Left cardiac atrium (tissue), 4 donors: ENCODE measurements at regions not wholly inside any gene's neighbourhood (a gene's known extent, or its start where the extent isn't known, plus 50 kb on each side); places are given as distances from the start of the nearest gene placed in this dataset.
"Not testable (repeated sequence)": the region's sequence is repeated elsewhere in the genome, so short reads cannot be mapped to it uniquely, and the experiment has no call there.

Experiments used
- ATAC-seq, 2 donors: fragments of 200-7000 bp; cut with Tn5 transposase; one replicate each; pipeline ENCODE4 v1.9.1; 2020; ENCODE audit warnings: mild to moderate bottlenecking in 2 of 2, moderate library complexity in 2 of 2
- DNase-seq: peaks from one replicate; pipeline ENCODE4 v3.0.0-alpha.2; 2020
- intact Hi-C, 2 donors: fragments of 100-400 bp; cut with DNase I; formaldehyde crosslinking; loops; one replicate each; pipeline versions ENCODE4 v1.14.1 to v1.15.1; 2022 to 2023
- donor health status: DM: no; HTN: yes; CAD: no.
- donor health status: DM: no; HTN: yes; CAD: no; lungs with severe emphysema.
- donor health status: DM: yes; HTN: yes; CAD: no.
- donor health status: Dilated cardiomyopathy.

- no peak for ATAC-seq
- intact Hi-C loops: no loop called here
- no peak for DNase-seq
Observed at GRCh38 chr2:194721227-194721626, 935.8 kb upstream of the SLC39A10 start.

DNA sequence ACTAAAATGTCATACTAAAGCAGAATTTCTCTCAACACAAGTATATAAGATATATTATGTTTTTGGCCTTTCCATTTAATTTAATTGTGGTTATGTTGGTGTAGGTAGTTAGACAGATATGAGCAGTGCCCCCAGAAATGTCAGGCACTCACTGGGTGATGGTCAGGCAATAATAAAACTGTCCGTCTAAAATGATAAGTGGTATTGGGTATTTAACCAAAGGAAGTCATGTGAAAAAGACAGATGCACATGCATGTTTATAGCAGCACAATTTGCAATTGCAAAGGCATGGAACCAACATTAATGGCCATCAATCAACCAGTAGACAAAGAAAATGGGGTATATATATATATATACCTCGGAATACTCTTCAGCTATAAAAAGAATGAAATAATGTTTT is 936.6 kb upstream of the SLC39A10 start:
- DNase-seq (no peak), ATAC-seq (no peak)
- intact Hi-C loops: no loop called here

DNA sequence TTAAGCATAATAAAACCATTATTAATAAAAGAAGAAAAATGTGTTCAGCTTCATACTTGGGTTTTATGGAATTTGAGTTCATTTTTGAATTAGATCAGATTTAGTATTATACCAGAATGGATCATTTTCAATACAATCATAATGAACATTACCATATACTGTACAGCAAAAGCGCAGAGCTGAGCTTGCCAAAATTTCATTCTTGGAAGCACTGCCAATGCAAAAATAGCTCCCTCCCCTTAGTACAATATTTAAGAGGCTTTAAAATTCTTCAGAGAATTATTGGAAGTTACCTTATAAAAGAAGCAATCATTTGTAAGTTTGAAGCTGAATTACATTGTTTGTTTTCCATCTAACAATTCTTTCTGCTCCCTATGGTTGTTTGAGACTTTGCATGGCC is 938.1 kb upstream of the SLC39A10 start:
- intact Hi-C loops: no loop called here
- DNase-seq: no peak

DNA sequence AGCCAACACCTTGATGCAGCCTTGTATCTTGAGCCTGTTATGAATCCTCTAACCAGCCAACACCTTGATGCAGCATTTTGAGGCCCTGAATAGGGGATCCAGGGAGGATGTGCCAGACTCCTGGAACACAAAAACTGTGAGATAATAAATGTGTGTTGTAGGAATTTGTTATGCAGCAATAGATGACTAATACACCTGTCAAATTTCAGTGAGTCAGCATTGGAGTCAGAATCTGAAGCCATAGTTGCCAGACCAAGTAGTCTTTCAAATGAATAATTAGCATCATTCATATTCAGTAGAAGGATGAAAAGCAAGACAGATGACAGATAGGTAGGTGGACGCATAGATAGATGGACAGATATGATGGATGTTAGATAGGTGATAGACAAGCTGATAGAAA is 942.5 kb upstream of the SLC39A10 start:
- intact Hi-C loops: no loop called here
- ATAC-seq: no peak
- DNase-seq: no peak

More for the DNA sequence above, 938.1 kb upstream of the SLC39A10 start:
- no peak for ATAC-seq

- no peak for DNase-seq
Observed at GRCh38 chr2:194709840-194710239, 947.2 kb upstream of the SLC39A10 start.

DNA sequence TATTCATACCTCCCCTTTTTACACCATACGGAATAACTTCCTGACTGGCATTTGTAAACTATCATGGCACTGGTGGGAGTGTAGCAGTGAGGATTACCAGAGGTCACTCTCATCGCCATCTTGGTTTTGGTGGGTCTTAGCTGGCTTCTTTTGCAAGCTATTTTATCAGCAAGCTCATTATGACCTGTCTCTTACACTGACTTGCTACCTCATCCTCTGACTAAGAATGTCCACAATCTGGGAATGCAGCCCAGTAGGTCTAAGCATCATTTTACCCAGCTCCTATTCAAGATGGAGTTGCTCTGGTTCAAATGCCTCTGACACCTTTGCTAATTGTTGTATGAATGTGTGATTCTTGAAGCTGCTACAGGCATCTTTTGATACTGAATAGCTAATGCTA is 950.8 kb upstream of the SLC39A10 start:
- ATAC-seq: no peak
- intact Hi-C loops: no loop called here

More at GRCh38 chr2:194709840-194710239, 947.2 kb upstream of the SLC39A10 start:
- intact Hi-C loops: no loop called here
- no peak for ATAC-seq

DNA sequence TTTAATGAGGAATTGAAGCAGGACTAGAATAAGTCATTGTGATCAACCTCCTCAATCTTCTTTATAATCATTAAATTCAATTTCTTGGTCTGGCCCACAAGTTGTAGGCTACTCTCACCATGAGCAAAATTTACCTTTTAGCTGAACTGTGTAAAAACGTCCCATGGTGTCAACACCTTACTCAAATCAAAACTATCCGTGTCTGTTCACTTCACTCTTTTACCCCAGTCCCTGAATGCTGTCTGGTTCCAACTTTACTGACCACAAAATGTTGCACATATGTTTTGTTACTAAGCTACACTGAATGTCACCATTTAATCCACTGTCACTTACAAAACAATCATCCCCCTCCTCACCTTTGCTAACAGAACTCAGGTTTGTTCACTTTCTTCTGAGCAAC is 951.6 kb upstream of the SLC39A10 start:
- no peak for ATAC-seq
- intact Hi-C loops: no loop called here

More for the DNA sequence above, 950.8 kb upstream of the SLC39A10 start:
- DNase-seq: no peak

DNA sequence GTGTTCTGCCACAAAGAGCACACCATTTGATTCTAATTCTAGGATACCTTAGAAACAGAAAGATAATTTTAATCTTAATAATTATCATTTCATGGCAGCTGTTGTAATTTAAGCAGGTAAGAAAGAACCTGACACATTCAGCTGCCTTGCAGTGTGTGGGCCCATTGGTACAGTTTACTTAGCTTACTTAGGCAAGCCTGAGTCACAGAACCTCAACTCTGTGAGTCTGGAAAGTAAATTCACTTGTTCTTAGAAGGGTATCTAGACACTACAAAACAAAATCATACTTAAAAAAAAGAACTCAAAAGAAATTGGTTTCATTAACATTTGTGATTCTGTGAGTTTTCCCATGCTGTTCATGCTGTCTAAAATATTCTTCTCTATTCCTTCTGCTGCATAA is 956.3 kb upstream of the SLC39A10 start:
- DNase-seq (no peak), ATAC-seq (no peak)
- intact Hi-C loops: no loop called here

More for the DNA sequence above, 951.6 kb upstream of the SLC39A10 start:
- no peak for DNase-seq

DNA sequence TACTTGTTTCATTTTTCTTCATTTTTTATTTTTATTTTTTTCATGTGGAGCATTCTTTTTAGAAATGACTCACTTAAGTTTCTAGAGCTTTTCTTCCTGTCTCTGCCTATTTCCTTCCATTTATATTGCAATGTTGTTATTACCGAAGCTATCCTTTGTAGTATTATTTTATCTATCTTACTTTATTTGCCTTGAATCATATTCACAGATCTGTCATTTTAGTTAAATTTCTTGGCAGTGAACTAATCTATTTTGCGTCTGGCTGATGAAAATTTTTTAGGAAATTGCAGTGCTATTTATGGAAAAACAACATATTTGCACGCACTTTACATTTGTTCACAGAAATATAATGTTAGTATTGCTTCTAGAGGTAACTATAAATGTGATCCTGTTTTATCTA is 956.9 kb upstream of the SLC39A10 start:
- intact Hi-C loops: no loop called here
- DNase-seq: no peak
- ATAC-seq: no peak

DNA sequence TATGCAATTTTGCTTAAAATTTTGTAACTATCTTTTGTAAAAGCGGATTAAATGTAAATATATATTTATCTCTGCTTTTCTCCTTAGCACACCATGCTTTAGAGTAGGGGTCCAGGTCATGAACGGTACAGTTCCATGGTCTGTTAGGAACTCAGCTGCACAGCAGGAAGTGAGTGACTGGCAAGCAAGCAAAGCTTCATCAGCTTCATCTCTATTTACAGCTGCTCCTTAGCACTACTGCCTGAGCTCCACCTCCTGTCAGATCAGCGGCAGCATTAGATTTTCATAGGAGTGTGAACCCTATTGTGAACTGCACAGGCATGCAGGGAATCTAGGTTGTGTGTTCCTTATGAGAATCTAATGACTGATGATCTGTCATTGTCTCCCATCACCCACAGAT is 959.0 kb upstream of the SLC39A10 start:
- no peak for DNase-seq
- intact Hi-C loops: no loop called here

DNA sequence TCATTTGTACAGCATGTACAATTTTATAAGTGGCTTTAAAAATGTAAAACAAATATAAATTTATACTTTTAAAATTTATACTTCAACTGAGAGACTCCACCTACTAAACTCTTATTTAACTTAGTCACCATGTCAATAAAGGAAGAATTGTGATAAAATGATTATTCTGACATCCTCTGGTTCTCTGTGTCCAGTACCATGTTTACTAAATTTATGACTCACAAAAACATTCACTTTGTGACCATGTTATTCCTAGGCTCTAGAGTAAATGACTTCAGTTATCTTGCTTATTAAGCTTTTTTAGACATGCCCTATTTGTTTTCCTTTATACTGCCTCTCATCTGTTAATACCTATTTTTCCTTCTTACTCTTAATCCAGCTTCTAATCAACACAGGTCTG is 959.6 kb upstream of the SLC39A10 start:
- DNase-seq (no peak), ATAC-seq (no peak)
- intact Hi-C loops: no loop called here

More for the DNA sequence above, 959.0 kb upstream of the SLC39A10 start:
- ATAC-seq: no peak

GRCh38 chr2:194696690-194697089 is 960.3 kb upstream of the SLC39A10 start:
- DNase-seq (no peak), ATAC-seq (no peak)
- intact Hi-C loops: no loop called here

- intact Hi-C loops: no loop called here
- ATAC-seq: no peak
- DNase-seq: no peak
Observed at GRCh38 chr2:194686569-194686968, 970.5 kb upstream of the SLC39A10 start.

DNA sequence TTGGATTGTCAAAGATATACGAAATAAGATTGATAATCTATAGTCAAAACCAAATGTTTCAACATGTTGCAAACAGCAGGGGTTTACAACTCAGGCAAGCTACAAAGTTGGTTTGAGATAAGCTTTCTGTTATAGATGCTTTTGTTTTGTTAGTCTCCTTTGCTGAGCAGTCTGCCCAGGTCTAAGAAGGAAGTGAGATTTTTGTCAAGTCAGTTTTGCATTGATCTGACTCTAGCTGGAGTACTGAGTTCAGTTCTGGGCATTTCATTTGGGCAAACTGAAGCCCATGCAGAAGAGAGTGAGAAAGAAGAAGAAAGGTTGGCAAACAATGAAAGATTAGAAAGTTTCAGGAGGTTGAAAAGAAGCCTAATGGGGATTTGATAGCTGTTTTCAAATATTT is 983.0 kb upstream of the SLC39A10 start:
- ATAC-seq: no peak
- intact Hi-C loops: no loop called here
- no peak for DNase-seq

DNA sequence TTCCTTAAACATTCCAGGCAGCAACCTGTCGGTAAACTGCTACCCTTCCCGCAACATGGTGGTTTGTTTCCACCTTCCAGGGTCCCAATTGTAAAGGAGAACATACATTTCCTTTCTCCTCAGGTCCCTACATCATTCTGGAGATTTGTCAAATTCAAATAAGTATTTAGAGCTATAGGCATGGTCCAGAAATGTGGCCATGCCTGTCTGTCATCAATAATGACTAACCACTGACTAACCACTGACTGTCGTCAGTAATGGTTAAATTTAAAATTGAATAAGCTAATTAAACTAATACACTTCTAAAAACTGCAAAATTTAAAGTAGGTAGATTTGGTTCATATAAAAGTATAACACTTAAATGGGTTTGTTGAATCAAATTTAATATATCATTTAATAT is 984.0 kb upstream of the SLC39A10 start:
- intact Hi-C loops: no loop called here
- ATAC-seq (no peak), DNase-seq (no peak)

DNA sequence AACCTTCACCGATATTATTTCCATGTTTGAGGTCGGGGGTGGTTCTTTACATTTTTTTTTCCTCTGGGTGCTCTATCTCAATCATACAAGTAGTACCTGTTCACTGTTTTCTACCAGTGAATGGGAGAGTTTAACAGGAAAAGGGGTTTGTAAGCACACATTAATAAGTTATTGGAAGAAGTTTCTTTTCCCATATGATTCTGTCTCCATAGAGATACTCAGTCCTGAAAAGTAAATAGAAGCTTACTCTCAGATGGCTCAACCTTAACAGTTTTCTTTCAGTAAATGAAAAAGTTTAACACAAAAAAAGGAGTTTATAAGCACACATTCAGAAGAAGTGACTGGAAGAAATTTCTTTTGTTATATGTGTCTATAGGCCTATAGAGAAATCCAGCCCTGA is 995.6 kb upstream of the SLC39A10 start:
- no peak for DNase-seq
- intact Hi-C loops: no loop called here
- ATAC-seq: no peak

DNA sequence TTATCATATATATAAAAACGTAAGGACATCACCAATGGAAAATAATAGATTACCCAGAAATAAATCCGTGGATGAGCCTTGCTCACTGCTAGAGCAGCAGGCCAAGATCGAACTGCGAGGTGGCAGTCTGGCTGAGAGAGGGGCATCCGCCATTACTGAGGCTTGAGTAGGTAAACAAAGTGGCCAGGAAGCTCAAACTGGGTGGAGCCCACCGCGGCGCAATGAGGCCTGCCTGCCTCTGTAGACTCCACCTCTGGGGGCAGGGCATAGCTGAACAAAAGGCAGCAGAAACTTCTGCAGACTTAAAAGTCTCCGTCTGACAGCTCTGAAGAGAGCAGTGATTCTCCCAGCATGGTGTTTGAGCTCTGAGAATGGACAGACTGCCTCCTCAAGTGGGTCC is 1018.0 kb upstream of the SLC39A10 start:
- ATAC-seq, intact Hi-C loops, DNase-seq: not testable (repeated sequence)

GRCh38 chr2:194621945-194622344 is 1035.1 kb upstream of the SLC39A10 start:
- ATAC-seq (no peak), DNase-seq (no peak)
- intact Hi-C loops: no loop called here

DNA sequence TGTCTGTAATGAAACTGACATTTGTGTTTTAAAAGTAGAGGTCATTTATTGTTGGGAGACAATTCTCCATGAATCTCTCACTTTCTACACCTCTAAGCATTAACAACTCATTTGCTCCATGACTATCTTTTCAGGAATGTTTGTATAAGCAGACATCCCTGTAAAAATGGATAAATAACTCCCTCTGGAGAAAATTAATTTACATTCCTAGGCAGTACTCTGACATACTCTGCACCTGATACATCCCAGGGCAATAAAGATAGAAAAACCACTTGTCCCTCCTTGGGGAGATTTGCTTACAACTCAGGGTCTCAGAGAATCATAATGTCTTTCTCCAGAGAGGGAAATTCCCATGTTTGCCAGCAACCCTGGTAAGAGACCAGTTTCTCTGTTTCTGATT is 1037.7 kb upstream of the SLC39A10 start:
- DNase-seq: no peak
- ATAC-seq: no peak
- intact Hi-C loops: no loop called here

DNA sequence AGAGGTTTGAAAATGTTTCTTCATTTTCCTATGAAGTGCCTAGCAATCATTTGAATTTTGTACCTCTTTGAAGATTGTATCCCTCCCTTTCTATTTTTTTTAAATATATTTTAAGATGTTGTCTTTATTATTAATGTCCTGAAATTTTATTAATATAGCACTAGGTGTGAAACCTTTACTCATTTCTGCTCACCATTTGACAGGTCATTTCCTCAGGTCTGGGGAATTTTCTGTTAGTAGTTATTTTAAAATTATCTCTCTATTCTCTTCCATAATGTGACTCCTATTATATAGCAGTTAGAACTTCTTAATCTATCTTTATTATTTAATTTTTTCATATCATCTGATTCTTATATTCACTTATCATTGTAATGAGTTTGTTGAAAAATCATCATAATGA is 1038.6 kb upstream of the SLC39A10 start:
- DNase-seq: no peak
- intact Hi-C loops: no loop called here
- no peak for ATAC-seq

GRCh38 chr2:194616334-194616733 is 1040.7 kb upstream of the SLC39A10 start:
- ATAC-seq (no peak), DNase-seq (no peak)
- intact Hi-C loops: no loop called here

DNA sequence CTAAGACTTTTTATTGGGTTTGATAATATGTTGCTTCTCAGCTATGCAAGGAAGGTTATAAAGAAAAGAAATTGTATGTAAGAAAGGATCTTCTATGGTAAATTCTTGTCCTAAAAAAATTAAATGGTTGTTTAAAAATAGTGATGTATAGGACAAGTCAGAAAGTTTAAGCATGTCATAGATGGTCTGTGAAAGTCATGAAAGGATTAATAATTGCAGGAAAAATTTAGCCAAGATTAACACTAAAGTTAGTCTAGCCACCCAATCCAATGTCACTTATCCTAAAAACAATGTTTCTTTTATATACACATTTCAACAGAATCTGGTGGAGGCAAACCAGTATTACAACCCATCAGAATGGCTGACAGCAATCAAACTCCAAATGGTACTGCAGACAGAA is 1046.7 kb upstream of the SLC39A10 start:
- intact Hi-C loops: no loop called here
- DNase-seq (no peak), ATAC-seq (no peak)
